Epithelial cell of esophagus (primary cell): ENCODE measurements at regions not wholly inside any gene's neighbourhood (a gene's known extent, or its start where the extent isn't known, plus 50 kb on each side); places are given as distances from the start of the nearest gene placed in this dataset.

ENCODE experiments used
- DNase-seq: peaks from one replicate; pipeline ENCODE4 v3.0.0; 2010; ENCODE audit warnings: low read depth
- H3K4me3 ChIP-seq: 2 replicates; pipeline ENCODE4 v1.5.1; 2011; ENCODE audit warnings: mild to moderate bottlenecking, low read length, control low read depth
- TF ChIP-seq, protein P1 (sequence below): IDR thresholded peaks from 2 replicates; pipeline ENCODE4 v1.5.1; 2011; ENCODE audit warnings: low read depth, mild to moderate bottlenecking, low read length, control low read depth, inconsistent platforms; ENCODE audit not compliant: insufficient read depth; ENCODE audit errors: missing control alignments

DNA sequence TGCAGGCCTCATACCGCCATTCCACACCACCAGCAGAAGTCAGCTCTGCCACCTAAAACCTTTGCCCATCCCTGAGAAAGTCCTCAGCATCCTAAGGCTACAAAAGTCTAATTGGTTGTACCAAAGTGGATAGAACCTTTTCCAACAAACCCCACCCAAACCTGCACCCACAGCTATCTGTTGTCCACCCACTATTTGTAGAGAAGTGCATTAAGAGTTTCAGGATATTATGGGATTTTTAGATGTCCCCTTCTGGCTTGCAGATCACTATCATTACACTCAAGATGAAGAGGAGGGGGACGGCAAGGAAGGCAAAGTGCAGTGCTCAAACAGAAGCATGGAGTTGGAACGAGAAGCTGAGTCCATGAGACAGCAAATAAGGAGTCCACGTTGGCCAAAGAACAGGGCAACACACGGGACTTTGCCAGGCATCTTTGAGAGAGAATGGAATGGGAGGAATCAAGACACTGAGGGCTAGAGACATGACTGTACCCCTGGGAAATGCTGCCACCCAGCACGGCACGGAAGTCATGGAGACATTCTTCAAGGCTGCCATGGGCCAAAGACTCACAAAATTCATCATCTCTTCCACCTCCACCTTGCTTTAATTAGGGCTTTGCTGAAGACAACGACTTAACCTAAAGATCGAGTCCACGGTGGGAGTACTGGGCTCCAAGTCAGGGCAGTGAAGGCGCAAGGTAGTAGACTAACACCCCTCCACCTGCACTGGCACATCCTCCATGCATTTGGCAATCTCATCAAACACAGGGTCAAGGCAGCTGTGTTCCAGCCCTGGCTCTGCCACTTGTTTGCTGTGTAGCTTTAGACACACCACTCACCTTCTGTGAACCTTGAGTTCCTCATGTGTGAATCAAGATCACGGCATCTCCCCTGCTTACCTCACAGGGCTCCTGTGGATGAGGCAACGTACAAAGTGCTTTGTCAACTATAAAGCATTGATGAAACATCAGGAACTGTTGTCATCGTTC is 112.9 kb upstream of the TMEM45B start:
- DNase-seq, result peak; percentile 95
- TF ChIP-seq, protein P1, sequence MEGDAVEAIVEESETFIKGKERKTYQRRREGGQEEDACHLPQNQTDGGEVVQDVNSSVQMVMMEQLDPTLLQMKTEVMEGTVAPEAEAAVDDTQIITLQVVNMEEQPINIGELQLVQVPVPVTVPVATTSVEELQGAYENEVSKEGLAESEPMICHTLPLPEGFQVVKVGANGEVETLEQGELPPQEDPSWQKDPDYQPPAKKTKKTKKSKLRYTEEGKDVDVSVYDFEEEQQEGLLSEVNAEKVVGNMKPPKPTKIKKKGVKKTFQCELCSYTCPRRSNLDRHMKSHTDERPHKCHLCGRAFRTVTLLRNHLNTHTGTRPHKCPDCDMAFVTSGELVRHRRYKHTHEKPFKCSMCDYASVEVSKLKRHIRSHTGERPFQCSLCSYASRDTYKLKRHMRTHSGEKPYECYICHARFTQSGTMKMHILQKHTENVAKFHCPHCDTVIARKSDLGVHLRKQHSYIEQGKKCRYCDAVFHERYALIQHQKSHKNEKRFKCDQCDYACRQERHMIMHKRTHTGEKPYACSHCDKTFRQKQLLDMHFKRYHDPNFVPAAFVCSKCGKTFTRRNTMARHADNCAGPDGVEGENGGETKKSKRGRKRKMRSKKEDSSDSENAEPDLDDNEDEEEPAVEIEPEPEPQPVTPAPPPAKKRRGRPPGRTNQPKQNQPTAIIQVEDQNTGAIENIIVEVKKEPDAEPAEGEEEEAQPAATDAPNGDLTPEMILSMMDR, result no peak

DNA sequence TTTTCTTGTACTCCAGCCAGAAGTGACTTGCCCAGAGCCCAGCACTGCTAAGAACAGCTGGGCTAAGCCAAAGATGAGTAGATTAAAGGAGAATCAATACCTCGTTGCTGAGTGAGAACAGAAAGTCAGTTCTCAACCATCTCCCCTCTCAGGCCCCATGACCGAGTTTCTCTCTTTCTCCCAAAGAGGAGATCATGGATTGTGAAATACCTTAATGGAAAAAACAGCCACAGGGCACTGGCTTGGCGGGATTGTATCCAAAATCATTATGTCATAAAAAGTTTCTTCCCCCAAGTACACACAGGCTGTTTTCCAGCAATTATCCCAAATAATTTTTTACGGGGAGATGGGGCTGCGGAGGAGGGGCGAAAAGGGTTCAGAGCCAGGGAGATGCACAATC is 111.8 kb upstream of the TMEM45B start:
- H3K4me3 ChIP-seq, result no peak overlapping the region
- TF ChIP-seq, protein P1, result no peak
- peak; percentile 74 for DNase-seq

More for the DNA sequence above, 112.9 kb upstream of the TMEM45B start:
- H3K4me3 ChIP-seq, result no peak overlapping the region

DNA sequence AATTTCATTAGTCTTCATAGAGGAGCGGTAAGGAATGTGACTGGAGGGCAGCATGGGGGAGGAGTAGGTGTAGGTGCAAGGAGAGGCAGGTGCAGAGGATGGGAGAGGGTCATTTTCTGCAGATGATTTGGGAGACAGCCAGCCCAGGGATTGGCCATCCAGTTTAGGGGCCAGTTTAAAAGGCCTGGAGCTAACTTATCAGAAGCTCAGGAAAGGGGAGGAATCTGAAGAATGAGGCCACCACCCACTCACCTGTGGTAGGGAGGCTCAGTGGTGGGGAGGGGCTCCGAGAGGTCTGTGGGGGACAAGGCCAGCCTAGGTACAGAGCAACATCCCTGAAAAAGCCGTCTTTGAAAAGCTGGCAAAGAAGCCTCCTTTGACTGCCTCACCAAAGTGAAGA is 110.8 kb upstream of the TMEM45B start:
- no peak overlapping the region for H3K4me3 ChIP-seq
- TF ChIP-seq, protein P1, result no peak
- no peak for DNase-seq

DNA sequence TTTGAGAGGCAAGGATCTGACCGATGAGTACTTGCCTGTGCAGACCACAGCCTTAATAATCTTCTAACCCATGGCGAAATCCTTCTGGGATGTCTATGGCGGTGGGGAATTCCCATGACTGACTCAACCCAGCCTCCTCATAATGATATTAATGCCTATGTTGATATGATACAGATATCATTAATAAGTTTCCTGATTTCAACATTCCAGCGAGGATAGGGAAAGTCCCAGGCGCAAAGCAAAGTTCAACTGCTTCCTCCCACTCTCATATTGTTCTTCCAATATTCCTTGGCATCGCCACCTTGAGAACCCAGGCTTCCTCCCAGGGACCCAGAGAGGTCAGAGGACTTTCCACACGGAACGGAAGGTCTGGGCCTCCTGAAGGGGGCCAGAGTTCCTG is 110.3 kb upstream of the TMEM45B start:
- TF ChIP-seq, protein P1, result no peak
- H3K4me3 ChIP-seq, result no peak overlapping the region
- peak; percentile 79 for DNase-seq

DNA sequence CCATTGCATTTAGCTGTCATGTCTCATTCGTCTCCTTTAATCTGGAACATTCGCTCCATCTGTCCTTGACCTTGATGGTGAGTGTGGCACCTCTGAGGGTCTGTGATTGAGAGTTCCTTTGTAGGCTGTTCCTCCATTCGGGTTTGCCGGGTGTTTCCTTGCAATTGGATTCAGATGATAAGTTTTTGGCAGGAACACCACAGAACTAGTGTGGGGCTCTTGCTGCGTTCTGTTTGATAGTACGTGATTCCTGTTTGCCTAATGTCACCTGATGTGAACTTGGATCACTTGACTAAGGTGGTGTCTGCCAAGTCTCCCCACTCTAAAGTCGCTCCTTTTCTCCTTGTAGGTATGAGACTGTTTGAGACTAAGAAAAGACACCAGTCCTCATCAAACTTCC is 109.7 kb upstream of the TMEM45B start:
- TF ChIP-seq, protein P1, result no peak
- H3K4me3 ChIP-seq, result no peak overlapping the region

DNA sequence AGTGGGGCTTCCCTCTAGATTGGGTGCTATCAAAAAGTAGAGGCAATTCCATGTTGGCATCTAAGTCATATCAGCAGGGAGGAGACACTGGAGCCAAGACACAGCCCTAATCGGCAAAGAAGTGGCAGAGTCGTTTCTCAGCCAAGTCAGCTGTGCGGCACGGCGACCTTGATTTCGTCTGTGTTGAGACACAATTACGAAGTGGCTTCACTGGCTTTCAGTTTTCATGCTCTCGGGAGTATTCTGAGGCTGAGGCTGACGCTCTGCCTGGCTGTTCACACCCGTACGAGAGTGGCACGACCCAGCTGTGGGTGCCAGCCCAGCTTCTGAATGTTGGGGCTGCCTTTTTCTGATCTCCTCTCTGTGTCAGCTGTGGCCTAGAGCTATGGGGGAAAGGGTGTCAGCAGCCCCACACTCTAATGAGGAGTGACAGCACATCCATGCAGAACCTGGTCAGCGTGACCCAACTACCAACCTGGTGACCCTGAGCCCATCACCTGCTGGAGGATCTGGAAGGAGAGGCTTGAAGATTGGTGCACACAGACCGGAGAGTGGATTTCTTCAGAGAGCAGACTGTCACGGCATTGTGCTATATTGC is 105.7 kb upstream of the TMEM45B start:
- TF ChIP-seq, protein P1, result no peak
- H3K4me3 ChIP-seq, result no peak overlapping the region
- DNase-seq, result no peak

More for the DNA sequence above, 109.7 kb upstream of the TMEM45B start:
- no peak for DNase-seq

DNA sequence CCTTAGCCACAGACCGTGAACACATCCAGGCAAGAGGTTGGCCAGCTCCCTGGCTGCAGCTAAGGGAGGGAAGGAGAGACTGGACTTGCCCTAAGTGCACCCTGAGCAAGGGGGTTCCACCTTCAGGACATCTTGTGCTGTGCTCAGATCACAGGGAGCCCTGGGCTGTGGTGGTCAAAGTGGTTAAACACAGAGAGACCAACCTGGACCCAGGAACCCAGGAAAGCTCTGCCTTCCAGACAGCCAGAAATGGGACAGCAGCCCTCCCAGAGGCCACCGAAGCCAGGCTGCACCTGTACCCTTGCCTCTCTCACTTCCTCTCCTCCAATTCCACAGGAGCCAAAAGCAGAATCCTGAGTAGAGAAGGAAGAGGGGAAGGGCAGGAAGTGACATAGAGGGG is 105.2 kb upstream of the TMEM45B start:
- no peak overlapping the region for H3K4me3 ChIP-seq
- no peak for DNase-seq
- TF ChIP-seq, protein P1, result no peak
